ENCODE measurements at regions not wholly inside any gene's neighbourhood (a gene's known extent, or its start where the extent isn't known, plus 50 kb on each side); places are given as distances from the start of the nearest gene placed in this dataset.

GRCh38 chr11:103619480-103619879 lies 417.0 kb upstream of the DDI1 start:
- Histone ChIP-seq H3K9me3 (ENCODE audit: low read depth, low read length, poor library complexity, severe bottlenecking) (no peaks in the 10 kb centered on the region), H3K27me3 (replicated peaks; ENCODE audit: insufficient read depth, low read depth, low read length, poor library complexity) (no peaks in the 10 kb centered on the region), H3K36me3 (ENCODE audit: insufficient read depth, low read length, poor library complexity, severe bottlenecking) (no peaks in the 10 kb centered on the region), H3K4me3 (ENCODE audit: low read depth, low read length, poor library complexity, severe bottlenecking) (no peak overlapping the region), H3K4me1 (ENCODE audit: insufficient read depth, low read length, poor library complexity, severe bottlenecking) (no peaks in the 10 kb centered on the region), H3K27ac (ENCODE audit: low read depth, low read length, poor library complexity, severe bottlenecking) (no peak overlapping the region)
- no peak for TF ChIP-seq EZH2 (IDR thresholded peaks at IDR 0.05; ENCODE audit: borderline replicate concordance, low read depth, low read length, poor library complexity, severe bottlenecking)
- TF ChIP-seq, protein P1, sequence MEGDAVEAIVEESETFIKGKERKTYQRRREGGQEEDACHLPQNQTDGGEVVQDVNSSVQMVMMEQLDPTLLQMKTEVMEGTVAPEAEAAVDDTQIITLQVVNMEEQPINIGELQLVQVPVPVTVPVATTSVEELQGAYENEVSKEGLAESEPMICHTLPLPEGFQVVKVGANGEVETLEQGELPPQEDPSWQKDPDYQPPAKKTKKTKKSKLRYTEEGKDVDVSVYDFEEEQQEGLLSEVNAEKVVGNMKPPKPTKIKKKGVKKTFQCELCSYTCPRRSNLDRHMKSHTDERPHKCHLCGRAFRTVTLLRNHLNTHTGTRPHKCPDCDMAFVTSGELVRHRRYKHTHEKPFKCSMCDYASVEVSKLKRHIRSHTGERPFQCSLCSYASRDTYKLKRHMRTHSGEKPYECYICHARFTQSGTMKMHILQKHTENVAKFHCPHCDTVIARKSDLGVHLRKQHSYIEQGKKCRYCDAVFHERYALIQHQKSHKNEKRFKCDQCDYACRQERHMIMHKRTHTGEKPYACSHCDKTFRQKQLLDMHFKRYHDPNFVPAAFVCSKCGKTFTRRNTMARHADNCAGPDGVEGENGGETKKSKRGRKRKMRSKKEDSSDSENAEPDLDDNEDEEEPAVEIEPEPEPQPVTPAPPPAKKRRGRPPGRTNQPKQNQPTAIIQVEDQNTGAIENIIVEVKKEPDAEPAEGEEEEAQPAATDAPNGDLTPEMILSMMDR (conservative IDR thresholded peaks at IDR 0.05; ENCODE audit: low read depth, low read length), result peak; percentile 53
- BruUV-seq (replicated peaks), result no TSS peak
- DNase-seq (ENCODE audit: low spot score), result peak; percentile 35
- CTCF ChIA-PET, result no interaction called here
- intact Hi-C loops (cut with micrococcal nuclease; ENCODE audit: unreplicated experiment), result no loop called here
- POLR2A ChIA-PET (ENCODE audit: low non-redundant PET), result no interaction called here

- Histone ChIP-seq H3K4me1 (ENCODE audit: insufficient read depth, low read length, poor library complexity, severe bottlenecking) (no peaks in the 10 kb centered on the region), H3K4me3 (ENCODE audit: low read depth, low read length, poor library complexity, severe bottlenecking) (no peak overlapping the region), H3K27me3 (replicated peaks; ENCODE audit: insufficient read depth, low read depth, low read length, poor library complexity) (no peaks in the 10 kb centered on the region), H3K27ac (ENCODE audit: low read depth, low read length, poor library complexity, severe bottlenecking) (no peak overlapping the region), H3K36me3 (ENCODE audit: insufficient read depth, low read length, poor library complexity, severe bottlenecking) (no peaks in the 10 kb centered on the region), H3K9me3 (ENCODE audit: low read depth, low read length, poor library complexity, severe bottlenecking) (no peaks in the 10 kb centered on the region)
- intact Hi-C loops (cut with micrococcal nuclease; ENCODE audit: unreplicated experiment), result no loop called here
- TF ChIP-seq, protein P1 (conservative IDR thresholded peaks at IDR 0.05; ENCODE audit: low read depth, low read length), result no peak
- no peak for TF ChIP-seq EZH2 (IDR thresholded peaks at IDR 0.05; ENCODE audit: borderline replicate concordance, low read depth, low read length, poor library complexity, severe bottlenecking)
- no TSS peak for BruUV-seq (replicated peaks)
- CTCF ChIA-PET, result no interaction called here
- POLR2A ChIA-PET (ENCODE audit: low non-redundant PET), result no interaction called here
- DNase-seq (ENCODE audit: low spot score), result no peak
Observed at GRCh38 chr11:103619938-103620337, 416.5 kb upstream of the DDI1 start.

DNA sequence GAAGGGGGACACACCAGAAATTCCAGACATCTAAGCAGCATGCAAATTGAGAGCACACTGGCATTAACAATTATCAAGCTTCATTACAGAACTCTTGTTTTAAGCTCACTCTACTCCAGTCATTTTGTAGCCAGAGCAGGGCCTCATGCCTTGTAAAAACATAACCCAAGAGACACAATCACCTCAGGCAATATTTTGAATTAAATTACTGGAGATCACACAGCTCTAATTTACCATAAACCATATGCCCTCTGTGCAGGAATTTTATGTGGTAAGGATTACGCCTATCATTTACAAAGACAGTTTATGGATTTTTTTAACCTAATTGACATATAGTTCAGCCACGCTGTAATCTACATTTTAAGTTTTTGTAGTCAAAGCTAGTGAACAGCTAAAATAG lies 414.1 kb upstream of the DDI1 start:
- H3K9me3 ChIP-seq (ENCODE audit: low read depth, low read length, poor library complexity, severe bottlenecking), result no peaks in the 10 kb centered on the region
- no peaks in the 10 kb centered on the region for H3K4me1 ChIP-seq (ENCODE audit: insufficient read depth, low read length, poor library complexity, severe bottlenecking)
- no peak overlapping the region for H3K4me3 ChIP-seq (ENCODE audit: low read depth, low read length, poor library complexity, severe bottlenecking)
- intact Hi-C loops (cut with micrococcal nuclease; ENCODE audit: unreplicated experiment), result loop anchor here (1.0 kb wide), 1 partner anchor 48 kb away; no protein-coding TSS in a partner anchor
- no peak for DNase-seq (ENCODE audit: low spot score)
- POLR2A ChIA-PET (ENCODE audit: low non-redundant PET), result no interaction called here
- BruUV-seq (replicated peaks), result no TSS peak
- CTCF ChIA-PET, result no interaction called here
- H3K36me3 ChIP-seq (ENCODE audit: insufficient read depth, low read length, poor library complexity, severe bottlenecking), result no peaks in the 10 kb centered on the region
- no peak overlapping the region for H3K27ac ChIP-seq (ENCODE audit: low read depth, low read length, poor library complexity, severe bottlenecking)
- no peak for TF ChIP-seq EZH2 (IDR thresholded peaks at IDR 0.05; ENCODE audit: borderline replicate concordance, low read depth, low read length, poor library complexity, severe bottlenecking)
- TF ChIP-seq, protein P1 (conservative IDR thresholded peaks at IDR 0.05; ENCODE audit: low read depth, low read length), result no peak
- H3K27me3 ChIP-seq (replicated peaks; ENCODE audit: insufficient read depth, low read depth, low read length, poor library complexity), result peaks cover 7% of the 10 kb centered on the region

All from A673 (cell line).